SK-MEL-5 (cell line): ENCODE measurements at regions not wholly inside any gene's neighbourhood (a gene's known extent, or its start where the extent isn't known, plus 50 kb on each side); places are given as distances from the start of the nearest gene placed in this dataset.

Experiments
- DNase-seq: peaks from one replicate; pipeline ENCODE4 v3.0.0-alpha.2; 2016; ENCODE audit warnings: low read depth, low spot score
- in situ Hi-C: cut with HindIII; loops from 2 replicates; pipeline ENCODE4 v1.10.0; 2016; ENCODE audit warnings: low sequenced_read_pairs, high pct_unique_total_duplicates, low pct_unique_long_range_greater_than_20kb

DNA sequence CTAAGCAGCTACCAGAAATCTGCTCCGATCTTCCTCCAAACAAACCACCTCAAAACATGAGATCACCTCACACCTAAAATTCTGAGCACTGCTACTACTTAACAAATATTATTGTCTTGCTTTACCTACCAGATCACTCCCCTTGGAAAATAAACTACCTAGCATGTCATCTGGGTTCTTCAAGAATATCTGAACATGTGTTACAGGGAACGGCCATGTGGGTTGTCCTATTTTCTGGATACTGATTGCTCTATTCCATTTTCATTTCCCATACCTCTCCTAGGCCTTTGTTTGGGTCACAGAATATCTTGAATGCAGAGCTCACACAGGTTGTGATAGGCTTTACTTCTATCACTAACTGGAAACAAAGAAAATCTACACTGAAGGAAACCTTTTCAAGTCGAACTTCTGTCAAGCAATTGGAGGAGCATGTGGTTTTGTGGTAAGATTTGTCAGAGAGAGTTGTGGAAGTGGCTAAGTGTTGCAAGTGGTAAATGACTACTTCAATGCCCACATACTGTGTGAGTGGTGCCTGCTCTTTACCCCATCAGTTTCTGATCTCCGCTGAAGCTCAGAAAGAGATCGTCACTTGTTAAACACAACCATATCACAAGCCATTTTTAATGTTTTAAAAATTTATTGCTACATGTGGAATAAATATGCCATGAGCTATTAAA lies 739.1 kb upstream of the ZEB2 start:
- in situ Hi-C loops, result no loop called here
- DNase-seq, result no peak

DNA sequence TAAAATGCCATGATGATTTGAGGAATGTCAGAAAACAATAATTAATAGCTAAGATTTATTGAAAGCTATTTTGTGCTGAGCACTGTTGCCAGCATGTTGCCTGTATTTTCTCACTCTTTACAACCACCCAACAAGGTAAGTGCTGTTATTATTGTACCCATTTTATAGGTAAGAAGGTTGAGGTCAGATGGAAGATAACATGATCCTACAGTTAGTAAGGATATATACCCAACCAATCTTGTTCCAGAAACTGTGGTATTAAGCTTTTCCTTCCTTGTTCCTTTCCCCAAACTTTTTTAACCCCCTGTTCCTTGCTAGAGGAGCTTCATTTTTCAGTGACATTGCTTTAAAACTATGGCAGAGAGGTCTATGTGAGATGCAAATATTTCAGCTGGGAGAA lies 738.0 kb upstream of the ZEB2 start:
- in situ Hi-C loops, result no loop called here

GRCh38 chr2:145256551-145256950 lies 736.6 kb upstream of the ZEB2 start:
- no peak for DNase-seq
- in situ Hi-C loops, result no loop called here

More for the DNA sequence above, 738.0 kb upstream of the ZEB2 start:
- DNase-seq, result no peak

DNA sequence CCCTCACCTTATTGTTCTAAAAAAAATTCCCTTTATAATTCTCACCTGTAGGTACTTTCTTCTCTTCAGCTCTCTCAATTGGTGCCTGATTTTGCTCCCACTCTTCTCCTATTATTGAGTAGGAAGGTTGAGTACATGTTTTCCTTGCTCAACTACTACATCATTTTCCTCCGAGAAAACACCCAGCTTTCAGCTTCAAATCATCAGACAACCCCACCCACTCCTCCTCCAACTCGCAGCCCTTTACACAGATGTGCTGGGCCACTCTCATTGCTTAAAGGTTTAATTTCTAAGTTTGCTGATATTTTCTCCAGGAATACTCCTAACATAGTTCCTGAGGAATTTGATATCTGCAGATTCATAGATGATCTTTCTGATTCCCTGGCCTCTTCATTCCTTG lies 734.4 kb upstream of the ZEB2 start:
- DNase-seq, result no peak
- in situ Hi-C loops, result no loop called here

- no peak for DNase-seq
- in situ Hi-C loops, result no loop called here
These were observed 733.6 kb upstream of the ZEB2 start for GRCh38 chr2:145253492-145253891.

DNA sequence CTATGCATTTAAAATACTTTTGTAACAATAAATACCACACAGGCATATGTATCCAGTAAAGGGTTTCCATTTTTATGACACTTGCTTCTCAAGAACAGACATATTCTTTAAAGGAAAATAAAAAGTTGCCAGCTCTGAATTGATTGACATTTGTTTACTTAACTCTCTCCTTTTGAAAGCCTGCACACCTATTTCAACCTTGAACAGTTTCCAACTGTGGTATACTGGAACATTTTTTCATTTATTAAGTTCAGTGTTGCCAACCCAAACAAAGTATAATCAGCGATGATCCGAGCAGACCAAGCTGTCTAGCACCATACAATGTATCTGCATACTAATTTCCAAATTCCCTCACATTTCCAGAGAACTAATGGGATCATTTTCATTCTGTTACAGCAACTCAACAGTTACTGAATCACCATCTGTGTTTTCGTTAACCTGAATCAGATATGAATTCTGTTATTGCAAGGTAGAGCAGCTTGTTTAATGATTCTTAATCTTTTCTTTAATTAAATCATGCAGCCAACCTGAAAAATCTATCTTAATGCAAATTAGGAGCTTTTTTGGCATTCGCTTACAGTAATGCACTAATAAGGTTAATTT lies 725.5 kb upstream of the ZEB2 start:
- no peak for DNase-seq
- in situ Hi-C loops, result no loop called here

GRCh38 chr2:145235312-145235711 lies 715.4 kb upstream of the ZEB2 start:
- no peak for DNase-seq
- in situ Hi-C loops, result no loop called here

- DNase-seq, result no peak
These were observed 710.6 kb upstream of the ZEB2 start for GRCh38 chr2:145230546-145230945.

DNA sequence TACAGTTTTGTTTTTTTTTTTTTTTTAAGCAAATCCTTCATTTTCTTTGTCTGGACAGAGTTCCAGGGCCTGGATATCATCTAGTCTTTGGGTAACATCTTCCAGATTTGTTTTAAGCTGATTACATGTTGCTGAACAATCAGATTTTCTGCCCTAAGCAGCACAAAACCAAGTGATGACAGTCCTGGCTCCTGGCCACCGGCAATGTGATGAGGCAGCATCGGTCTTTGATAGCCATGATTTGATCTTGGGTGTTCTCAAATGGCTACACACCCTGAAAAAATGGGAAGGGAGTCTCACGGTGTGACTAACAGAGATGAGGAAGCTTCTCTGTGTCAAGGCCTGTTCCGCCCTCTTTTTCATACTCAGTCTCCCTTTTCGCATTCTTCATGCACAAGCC lies 708.6 kb upstream of the ZEB2 start:
- no peak for DNase-seq
- in situ Hi-C loops, result no loop called here

More at GRCh38 chr2:145230546-145230945, 710.6 kb upstream of the ZEB2 start:
- in situ Hi-C loops, result no loop called here

GRCh38 chr2:145226901-145227300 lies 707.0 kb upstream of the ZEB2 start:
- DNase-seq, result no peak
- in situ Hi-C loops, result no loop called here

GRCh38 chr2:145221516-145221915 lies 701.6 kb upstream of the ZEB2 start:
- no peak for DNase-seq
- in situ Hi-C loops, result no loop called here

GRCh38 chr2:145221032-145221431 lies 701.1 kb upstream of the ZEB2 start:
- no peak for DNase-seq
- in situ Hi-C loops, result no loop called here

- in situ Hi-C loops, result no loop called here
- no peak for DNase-seq
These were observed 700.6 kb upstream of the ZEB2 start for GRCh38 chr2:145220496-145220895.

GRCh38 chr2:145207884-145208283 lies 688.0 kb upstream of the ZEB2 start:
- DNase-seq, result no peak
- in situ Hi-C loops, result no loop called here

DNA sequence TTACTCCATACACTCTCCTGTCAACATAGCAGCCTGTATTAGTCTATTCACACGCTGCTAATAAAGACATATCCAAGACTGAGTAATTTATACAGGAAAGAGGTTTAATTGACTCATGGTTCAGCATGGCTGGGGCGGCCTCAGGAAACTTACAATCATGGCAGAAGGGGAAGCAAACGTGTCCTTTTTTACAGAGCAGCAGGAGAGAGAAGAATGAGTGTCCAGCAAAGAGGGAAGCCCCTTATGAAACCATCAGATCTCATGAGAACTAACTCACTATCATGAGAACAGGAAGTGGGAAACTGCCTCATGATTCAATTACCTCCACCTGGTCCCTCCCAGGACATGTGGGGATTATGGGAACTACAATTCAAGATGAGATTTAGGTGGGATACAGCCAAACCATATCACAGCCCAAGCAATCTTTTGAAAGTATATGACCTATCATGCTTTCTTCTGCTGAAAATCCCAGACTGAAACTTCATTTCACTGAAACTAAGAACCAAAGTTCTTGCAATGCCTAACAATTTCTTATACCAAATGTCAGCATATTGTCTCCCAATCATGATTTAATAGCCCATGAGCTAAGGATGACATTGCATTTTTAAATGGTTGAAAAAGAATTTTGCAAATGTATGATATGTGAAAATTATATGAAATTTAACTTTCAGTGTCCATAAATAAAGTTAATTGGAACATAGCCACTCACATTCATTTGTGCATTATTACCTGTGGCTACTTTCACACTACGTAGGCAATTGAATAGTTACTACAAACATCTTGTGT lies 686.8 kb upstream of the ZEB2 start:
- DNase-seq, result no peak
- in situ Hi-C loops, result no loop called here

DNA sequence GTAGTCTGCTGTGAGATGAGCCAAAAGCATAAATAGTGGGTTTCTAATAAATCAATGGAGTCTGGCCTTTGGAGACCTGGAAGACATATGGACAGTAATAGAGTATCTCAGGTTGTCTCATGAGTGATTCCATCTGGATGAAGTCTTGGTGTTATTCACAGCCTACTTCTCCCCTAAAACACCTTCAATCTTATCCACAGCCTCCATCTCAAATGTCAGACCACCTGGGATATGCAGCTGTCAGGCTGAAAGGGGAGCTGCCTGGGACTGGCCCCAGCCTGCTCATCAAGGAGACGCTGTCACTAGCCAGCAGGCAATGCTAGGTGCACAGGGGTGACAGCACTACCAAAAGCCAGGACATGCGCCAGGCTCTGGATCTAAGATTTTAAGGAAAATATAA lies 684.0 kb upstream of the ZEB2 start:
- in situ Hi-C loops, result no loop called here
- no peak for DNase-seq

DNA sequence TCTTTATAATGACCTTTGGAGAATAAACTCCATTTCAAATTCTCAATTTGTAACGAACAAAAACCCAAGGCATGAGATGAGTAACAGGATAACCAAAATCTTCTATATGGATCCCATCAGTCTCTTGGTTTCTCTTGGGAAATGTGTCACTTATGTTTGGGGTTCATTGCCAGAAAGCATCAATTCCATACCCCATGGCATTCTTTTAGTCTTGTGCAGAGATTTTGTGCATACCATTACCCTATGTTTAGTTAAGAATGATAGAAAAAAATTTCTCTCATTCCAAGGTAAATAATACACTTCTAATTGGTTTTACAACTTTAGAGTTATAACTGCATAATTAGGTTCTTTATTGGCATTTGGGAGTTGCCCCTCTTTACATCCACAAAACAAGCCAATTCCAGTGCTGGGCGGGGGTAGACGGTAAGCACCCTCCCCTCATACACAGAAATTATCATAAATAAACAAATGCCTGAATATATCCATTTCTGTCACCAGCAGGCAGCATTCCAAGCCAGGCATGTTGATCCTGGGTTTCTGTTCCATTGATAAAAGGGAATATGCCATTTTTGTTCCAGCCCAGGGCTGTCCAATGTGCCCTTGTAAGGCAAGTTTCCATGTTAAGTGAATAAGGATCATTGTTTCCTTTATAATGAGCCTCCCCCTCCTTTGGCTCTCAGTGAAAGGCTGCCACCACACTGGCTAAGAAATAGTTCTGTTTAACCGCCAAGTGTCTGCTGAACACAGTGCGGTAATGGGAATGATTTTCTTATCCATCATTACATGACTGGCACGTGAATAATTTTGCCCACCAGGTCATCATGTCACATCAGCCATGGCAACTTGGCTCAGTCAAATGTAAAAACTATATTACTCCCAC lies 680.1 kb upstream of the ZEB2 start:
- in situ Hi-C loops, result no loop called here
- DNase-seq, result peak; percentile 89

DNA sequence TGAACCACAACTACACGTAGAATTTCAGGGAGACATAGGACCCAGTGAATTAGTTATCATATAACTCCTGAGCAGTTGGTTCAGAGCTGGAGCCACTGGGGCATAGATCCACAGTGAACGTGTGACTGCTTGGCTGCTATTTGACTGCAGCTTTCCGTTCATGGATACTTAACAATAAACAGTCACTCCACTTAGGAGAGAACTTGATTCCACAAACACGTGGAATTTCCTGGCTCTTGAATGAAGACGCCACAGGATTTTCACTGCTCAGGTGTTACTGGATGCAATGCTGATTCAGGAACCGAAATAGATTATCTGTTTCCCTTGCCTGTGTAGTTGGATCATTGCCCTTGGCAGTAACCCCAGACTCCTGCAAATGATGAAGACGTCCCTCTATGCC lies 679.1 kb upstream of the ZEB2 start:
- in situ Hi-C loops, result no loop called here
- DNase-seq, result no peak
